CD4-positive, alpha-beta T cell (primary cell): ENCODE measurements at regions not wholly inside any gene's neighbourhood (a gene's known extent, or its start where the extent isn't known, plus 50 kb on each side); places are given as distances from the start of the nearest gene placed in this dataset.

Experiments
- ATAC-seq: fragments of 200-7000 bp; cut with Tn5 transposase; one replicate; pipeline ENCODE4 v1.10.0; 2022; ENCODE audit warnings: mild to moderate bottlenecking; ENCODE audit not compliant: poor library complexity
- CTCF ChIA-PET: fragments of 350-600 bp; sonication (Branson Sonifier 250); formaldehyde crosslinking; loops from one replicate; lab custom pipeline; 2021; ENCODE audit warnings: antibody characterized with exemption, inconsistent platforms; lab: Charles Lee
- POLR2A ChIA-PET: fragments of 350-600 bp; sonication (Branson Sonifier 250); formaldehyde crosslinking; loops from one replicate; lab custom pipeline; 2021; ENCODE audit warnings: antibody characterized with exemption, inconsistent platforms; lab: Charles Lee
- DNase-seq, 14 experiments: peaks; one replicate each; pipeline ENCODE4 v3.0.0-alpha.2; 2013 to 2020; ENCODE audit warnings: mixed read lengths in 2 of 14
- H3K27ac ChIP-seq, 2 donors: one replicate each; pipeline versions ENCODE4 v1.5.1 to v1.7.0; 2013; ENCODE audit warnings: low read length in 2 of 2, low read depth in 1 of 2, mild to moderate bottlenecking in 1 of 2
- H3K27me3 ChIP-seq, 2 experiments: 1 replicate in 1 of 2; 2 replicates in 1 of 2; pipeline versions ENCODE4 v1.6.1 to v1.7.0; 2013; ENCODE audit warnings: low read length in 2 of 2, control low read depth in 1 of 2, mild to moderate bottlenecking in 1 of 2, moderate library complexity in 1 of 2; ENCODE audit not compliant: insufficient read depth in 2 of 2, control insufficient read depth in 1 of 2
- H3K36me3 ChIP-seq: one replicate; pipeline ENCODE4 v1.6.1; 2013; ENCODE audit warnings: low read length, control low read depth; ENCODE audit not compliant: insufficient read depth
- H3K4me1 ChIP-seq: one replicate; pipeline ENCODE4 v1.6.1; 2013; ENCODE audit warnings: low read length, control low read depth; ENCODE audit not compliant: insufficient read depth
- H3K4me3 ChIP-seq: one replicate; pipeline ENCODE4 v1.5.1; 2013; ENCODE audit warnings: mild to moderate bottlenecking, low read length, moderate library complexity
- H3K9me3 ChIP-seq, 2 experiments: 1 replicate in 1 of 2; 2 replicates in 1 of 2; pipeline versions ENCODE4 v1.6.1 to v1.7.0; 2013; ENCODE audit warnings: low read length in 2 of 2, mild to moderate bottlenecking in 2 of 2, control low read depth in 1 of 2, moderate library complexity in 1 of 2; ENCODE audit not compliant: control insufficient read depth in 1 of 2, insufficient read depth in 1 of 2
- H3K27ac Mint-ChIP-seq: one replicate; pipeline ENCODE4 v1.8.0; 2020; ENCODE audit warnings: mixed read lengths
- H3K27me3 Mint-ChIP-seq: one replicate; pipeline ENCODE4 v1.8.0; 2021; ENCODE audit warnings: mixed read lengths
- H3K36me3 Mint-ChIP-seq: one replicate; pipeline ENCODE4 v1.8.0; 2021; ENCODE audit warnings: low read depth, mixed read lengths
- H3K4me1 Mint-ChIP-seq: one replicate; pipeline ENCODE4 v1.8.0; 2021; ENCODE audit warnings: low read depth, mixed read lengths
- H3K4me3 Mint-ChIP-seq: one replicate; pipeline ENCODE4 v1.8.0; 2020; ENCODE audit warnings: mild to moderate bottlenecking, mixed read lengths
- H3K9me3 Mint-ChIP-seq: one replicate; pipeline ENCODE4 v1.8.0; 2020; ENCODE audit warnings: mixed read lengths
- CTCF ChIP-seq: fragments of 200-600 bp; IDR thresholded peaks from one replicate; pipeline ENCODE4 v1.8.0; 2022; ENCODE audit warnings: antibody characterized with exemption, mild to moderate bottlenecking
- intact Hi-C, 2 experiments: fragments of 100-400 bp; cut with DNase I in 1 of 2; cut with micrococcal nuclease in 1 of 2; formaldehyde crosslinking; loops; one replicate each; pipeline versions ENCODE4 v1.15.1 to v1.9.0; 2023 to 2025; cut with DNase I, micrococcal nuclease

GRCh38 chr7:34269084-34269483 lies 363.7 kb downstream of the BMPER start:
- no peak for DNase-seq
- Mint-ChIP-seq H3K4me3 (no peak overlapping the region), H3K36me3 (no peaks in the 10 kb centered on the region), H3K27me3 (no peaks in the 10 kb centered on the region), H3K9me3 (peaks cover 7% of the 10 kb centered on the region), H3K27ac (no peak overlapping the region), H3K4me1 (no peaks in the 10 kb centered on the region)
- H3K4me1 ChIP-seq, result no peaks in the 10 kb centered on the region
- intact Hi-C loops, result no loop called here
- ChIA-PET CTCF (no interaction called here), POLR2A (no interaction called here)
- ATAC-seq, result no peak
- H3K4me3 ChIP-seq, result no peak overlapping the region
- no peak overlapping the region for H3K27ac ChIP-seq
- no peaks in the 10 kb centered on the region for H3K27me3 ChIP-seq
- no peaks in the 10 kb centered on the region for H3K36me3 ChIP-seq
- peaks cover 0 to 5% of the 10 kb centered on the region in 2 experiments for H3K9me3 ChIP-seq
- TF ChIP-seq CTCF, result no peak

GRCh38 chr7:34275624-34276023 lies 370.3 kb downstream of the BMPER start:
- POLR2A ChIA-PET, result no interaction called here
- H3K9me3 ChIP-seq, result no peaks in the 10 kb centered on the region
- H3K4me3 ChIP-seq, result no peak overlapping the region
- no peak overlapping the region for H3K27ac ChIP-seq
- H3K27me3 ChIP-seq, result no peaks in the 10 kb centered on the region
- Mint-ChIP-seq H3K4me3 (no peak overlapping the region), H3K4me1 (no peaks in the 10 kb centered on the region), H3K36me3 (no peaks in the 10 kb centered on the region), H3K9me3 (peaks cover 7% of the 10 kb centered on the region), H3K27ac (no peak overlapping the region), H3K27me3 (no peaks in the 10 kb centered on the region)
- ATAC-seq, result no peak
- no peak for DNase-seq
- no peak for TF ChIP-seq CTCF
- no peaks in the 10 kb centered on the region for H3K4me1 ChIP-seq
- intact Hi-C loops, result no loop called here
- H3K36me3 ChIP-seq, result no peaks in the 10 kb centered on the region
- CTCF ChIA-PET, result no interaction called here

DNA sequence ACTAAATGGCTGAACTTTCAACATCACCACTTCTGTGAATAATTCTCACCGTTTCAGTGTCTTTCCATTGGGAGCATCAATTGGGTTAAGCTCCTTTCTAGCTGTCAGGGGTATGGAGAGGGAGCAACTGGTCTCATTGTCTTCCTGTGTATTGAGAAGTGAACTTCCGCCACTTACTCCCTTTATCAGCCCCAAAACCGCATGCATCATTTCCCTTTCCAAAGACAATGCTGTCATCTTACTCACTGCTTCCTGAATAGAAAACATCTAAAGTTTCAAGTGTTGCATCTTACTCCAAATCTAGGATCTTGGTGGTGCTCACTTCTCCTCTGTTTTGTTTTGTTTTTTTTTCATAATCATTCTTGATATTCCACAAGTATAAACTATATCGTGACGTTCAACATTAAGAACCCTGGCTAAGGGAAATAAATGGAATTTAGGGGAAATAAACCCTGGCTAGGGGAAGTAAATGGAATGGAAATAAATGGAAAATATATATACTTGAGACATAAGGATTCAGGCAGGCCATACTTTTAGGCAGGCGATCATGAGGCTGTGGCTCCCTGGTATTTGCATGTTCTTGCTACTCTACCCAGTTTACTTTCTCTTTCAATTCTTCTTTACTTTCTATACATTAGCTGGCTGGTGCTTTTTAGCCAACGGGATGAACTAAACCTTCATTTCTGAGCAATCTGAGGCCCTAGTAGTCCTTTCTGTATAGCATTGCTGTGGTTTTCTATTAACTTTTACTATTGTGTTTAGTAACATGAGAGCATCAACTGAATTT lies 371.9 kb downstream of the BMPER start:
- DNase-seq (no peak), ATAC-seq (no peak)
- Histone ChIP-seq H3K4me1 (no peaks in the 10 kb centered on the region), H3K9me3 (peaks cover 0 to 4% of the 10 kb centered on the region in 2 experiments), H3K4me3 (no peak overlapping the region), H3K27me3 (no peaks in the 10 kb centered on the region), H3K27ac (no peak overlapping the region), H3K36me3 (no peaks in the 10 kb centered on the region)
- Mint-ChIP-seq H3K36me3 (no peaks in the 10 kb centered on the region), H3K4me3 (no peak overlapping the region), H3K4me1 (no peaks in the 10 kb centered on the region), H3K27me3 (no peaks in the 10 kb centered on the region), H3K9me3 (peaks cover 5% of the 10 kb centered on the region), H3K27ac (no peak overlapping the region)
- POLR2A ChIA-PET, result no interaction called here
- intact Hi-C loops, result no loop called here
- CTCF ChIA-PET, result no interaction called here
- no peak for TF ChIP-seq CTCF
